ENCODE measurements at regions not wholly inside any gene's neighbourhood (a gene's known extent, or its start where the extent isn't known, plus 50 kb on each side); places are given as distances from the start of the nearest gene placed in this dataset.

GRCh38 chr2:228628682-228629081 is 447.2 kb upstream of the SPHKAP start:
- Histone ChIP-seq H3K36me3 (ENCODE audit: insufficient read depth, low read length) (no peaks in the 10 kb centered on the region), H3K79me2 (ENCODE audit: insufficient read depth, low read length) (no peaks in the 10 kb centered on the region), H3F3A (ENCODE audit: low read depth) (no peaks in the 10 kb centered on the region), H3K4me3 (ENCODE audit: low read length, poor library complexity, severe bottlenecking) (no peak overlapping the region), H3K9me2 (replicated peaks; ENCODE audit: low read depth, low read length) (no peaks in the 10 kb centered on the region), H3K9ac (ENCODE audit: low read depth, low read length, poor library complexity, severe bottlenecking) (no peak overlapping the region), H3K4me2 (ENCODE audit: low read depth, low read length, poor library complexity, severe bottlenecking) (no peak overlapping the region), H2AFZ (ENCODE audit: low read length) (no peak overlapping the region), H4K20me1 (ENCODE audit: insufficient read depth, low read length, poor library complexity, severe bottlenecking) (no peaks in the 10 kb centered on the region), H3K27me3 (ENCODE audit: insufficient read depth, low read length, poor library complexity, severe bottlenecking) (no peaks in the 10 kb centered on the region), H3K4me1 (ENCODE audit: insufficient read depth, low read length, poor library complexity, severe bottlenecking) (no peaks in the 10 kb centered on the region), H3K9me3 (ENCODE audit: insufficient read depth, low read depth, low read length) (no peaks in the 10 kb centered on the region)
- TF ChIP-seq EZH2phosphoT487 (IDR thresholded peaks at IDR 0.05; ENCODE audit: borderline replicate concordance) (no peak), CTCF (conservative IDR thresholded peaks at IDR 0.05; ENCODE audit: low read length) (no peak)

- no peaks in the 10 kb centered on the region for H3K79me2 ChIP-seq (ENCODE audit: insufficient read depth, low read length)
- H3K4me3 ChIP-seq (ENCODE audit: low read length, poor library complexity, severe bottlenecking): no peak overlapping the region
- no peaks in the 10 kb centered on the region for H3K27me3 ChIP-seq (ENCODE audit: insufficient read depth, low read length, poor library complexity, severe bottlenecking)
- no peaks in the 10 kb centered on the region for H3F3A ChIP-seq (ENCODE audit: low read depth)
- no peaks in the 10 kb centered on the region for H3K9me2 ChIP-seq (replicated peaks; ENCODE audit: low read depth, low read length)
- no peaks in the 10 kb centered on the region for H4K20me1 ChIP-seq (ENCODE audit: insufficient read depth, low read length, poor library complexity, severe bottlenecking)
- no peak overlapping the region for H3K9ac ChIP-seq (ENCODE audit: low read depth, low read length, poor library complexity, severe bottlenecking)
- H2AFZ ChIP-seq (ENCODE audit: low read length): no peak overlapping the region
- no peaks in the 10 kb centered on the region for H3K4me1 ChIP-seq (ENCODE audit: insufficient read depth, low read length, poor library complexity, severe bottlenecking)
- TF ChIP-seq EZH2phosphoT487 (IDR thresholded peaks at IDR 0.05; ENCODE audit: borderline replicate concordance): no peak
- TF ChIP-seq CTCF (conservative IDR thresholded peaks at IDR 0.05; ENCODE audit: low read length): no peak
- H3K36me3 ChIP-seq (ENCODE audit: insufficient read depth, low read length): no peaks in the 10 kb centered on the region
- H3K4me2 ChIP-seq (ENCODE audit: low read depth, low read length, poor library complexity, severe bottlenecking): no peak overlapping the region
- H3K9me3 ChIP-seq (ENCODE audit: insufficient read depth, low read depth, low read length): no peaks in the 10 kb centered on the region
These were observed 446.0 kb upstream of the SPHKAP start for GRCh38 chr2:228627510-228627909.

GRCh38 chr2:228625481-228625880 is 444.0 kb upstream of the SPHKAP start:
- no peak for TF ChIP-seq EZH2phosphoT487 (IDR thresholded peaks at IDR 0.05; ENCODE audit: borderline replicate concordance)
- no peaks in the 10 kb centered on the region for H3K79me2 ChIP-seq (ENCODE audit: insufficient read depth, low read length)
- H3K9me3 ChIP-seq (ENCODE audit: insufficient read depth, low read depth, low read length): no peaks in the 10 kb centered on the region
- H2AFZ ChIP-seq (ENCODE audit: low read length): no peak overlapping the region
- no peak overlapping the region for H3K4me3 ChIP-seq (ENCODE audit: low read length, poor library complexity, severe bottlenecking)
- no peaks in the 10 kb centered on the region for H3F3A ChIP-seq (ENCODE audit: low read depth)
- H3K9ac ChIP-seq (ENCODE audit: low read depth, low read length, poor library complexity, severe bottlenecking): no peak overlapping the region
- H4K20me1 ChIP-seq (ENCODE audit: insufficient read depth, low read length, poor library complexity, severe bottlenecking): no peaks in the 10 kb centered on the region
- H3K9me2 ChIP-seq (replicated peaks; ENCODE audit: low read depth, low read length): no peaks in the 10 kb centered on the region
- H3K27me3 ChIP-seq (ENCODE audit: insufficient read depth, low read length, poor library complexity, severe bottlenecking): no peaks in the 10 kb centered on the region
- H3K4me1 ChIP-seq (ENCODE audit: insufficient read depth, low read length, poor library complexity, severe bottlenecking): no peaks in the 10 kb centered on the region
- H3K4me2 ChIP-seq (ENCODE audit: low read depth, low read length, poor library complexity, severe bottlenecking): no peak overlapping the region
- no peaks in the 10 kb centered on the region for H3K36me3 ChIP-seq (ENCODE audit: insufficient read depth, low read length)

GRCh38 chr2:228624733-228625132 is 443.2 kb upstream of the SPHKAP start:
- H3K9ac ChIP-seq (ENCODE audit: low read depth, low read length, poor library complexity, severe bottlenecking): no peak overlapping the region
- no peaks in the 10 kb centered on the region for H3K79me2 ChIP-seq (ENCODE audit: insufficient read depth, low read length)
- no peaks in the 10 kb centered on the region for H3K9me3 ChIP-seq (ENCODE audit: insufficient read depth, low read depth, low read length)
- no peaks in the 10 kb centered on the region for H3K9me2 ChIP-seq (replicated peaks; ENCODE audit: low read depth, low read length)
- H3K36me3 ChIP-seq (ENCODE audit: insufficient read depth, low read length): no peaks in the 10 kb centered on the region
- TF ChIP-seq CTCF (conservative IDR thresholded peaks at IDR 0.05; ENCODE audit: low read length): no peak
- TF ChIP-seq EZH2phosphoT487 (IDR thresholded peaks at IDR 0.05; ENCODE audit: borderline replicate concordance): no peak
- H3F3A ChIP-seq (ENCODE audit: low read depth): no peaks in the 10 kb centered on the region
- no peaks in the 10 kb centered on the region for H4K20me1 ChIP-seq (ENCODE audit: insufficient read depth, low read length, poor library complexity, severe bottlenecking)
- no peak overlapping the region for H3K4me3 ChIP-seq (ENCODE audit: low read length, poor library complexity, severe bottlenecking)
- H3K4me2 ChIP-seq (ENCODE audit: low read depth, low read length, poor library complexity, severe bottlenecking): no peak overlapping the region
- no peaks in the 10 kb centered on the region for H3K4me1 ChIP-seq (ENCODE audit: insufficient read depth, low read length, poor library complexity, severe bottlenecking)
- no peaks in the 10 kb centered on the region for H3K27me3 ChIP-seq (ENCODE audit: insufficient read depth, low read length, poor library complexity, severe bottlenecking)
- H2AFZ ChIP-seq (ENCODE audit: low read length): no peak overlapping the region

Data from Loucy (cell line).